GM23338 (cell line): ENCODE measurements at regions not wholly inside any gene's neighbourhood (a gene's known extent, or its start where the extent isn't known, plus 50 kb on each side); places are given as distances from the start of the nearest gene placed in this dataset.

ENCODE experiments used
- ATAC-seq: fragments of 200-7000 bp; cut with Tn5 transposase; 3 replicates; pipeline ENCODE4 v1.9.1; 2020
- DNase-seq: peaks from one replicate; pipeline ENCODE4 v3.0.0-alpha.2; 2015; ENCODE audit warnings: low spot score
- H2AFZ ChIP-seq: fragments of 200-600 bp; sonication (generic); 2 replicates; pipeline ENCODE4 v1.8.0; 2016; ENCODE audit warnings: antibody characterized with exemption, mild to moderate bottlenecking, moderate library complexity
- H3F3A ChIP-seq: fragments of 200-600 bp; sonication (generic); replicated peaks from 2 replicates; pipeline ENCODE4 v1.8.0; 2017; ENCODE audit warnings: antibody characterized with exemption, mixed run types, low read depth
- H3K27ac ChIP-seq: fragments of 200-600 bp; sonication (generic); 2 replicates; pipeline ENCODE4 v1.6.1; 2016; ENCODE audit warnings: low read depth
- H3K27me3 ChIP-seq: fragments of 200-600 bp; sonication (generic); 2 replicates; pipeline ENCODE4 v1.8.0; 2016; ENCODE audit warnings: mild to moderate bottlenecking, mixed run types, moderate library complexity; ENCODE audit not compliant: insufficient read depth
- H3K36me3 ChIP-seq: fragments of 200-600 bp; sonication (generic); 2 replicates; pipeline ENCODE4 v1.8.0; 2016; ENCODE audit warnings: mild to moderate bottlenecking; ENCODE audit not compliant: insufficient read depth
- H3K4me1 ChIP-seq: fragments of 200-600 bp; sonication (generic); 2 replicates; pipeline ENCODE4 v1.8.0; 2016; ENCODE audit warnings: mild to moderate bottlenecking, moderate library complexity; ENCODE audit not compliant: insufficient read depth
- H3K4me2 ChIP-seq: fragments of 200-600 bp; sonication (generic); 2 replicates; pipeline ENCODE4 v1.7.1; 2017; ENCODE audit warnings: mixed run types
- H3K4me3 ChIP-seq: fragments of 200-600 bp; sonication (generic); 2 replicates; pipeline ENCODE4 v1.6.1; 2016; ENCODE audit warnings: mixed run types
- H3K79me2 ChIP-seq: fragments of 200-600 bp; sonication (generic); replicated peaks from 2 replicates; pipeline ENCODE4 v1.8.0; 2017; ENCODE audit warnings: mild to moderate bottlenecking; ENCODE audit not compliant: insufficient read depth
- H3K9me2 ChIP-seq: fragments of 200-600 bp; sonication (generic); 2 replicates; pipeline ENCODE4 v1.8.0; 2017; ENCODE audit not compliant: insufficient read depth
- H4K20me1 ChIP-seq: fragments of 200-600 bp; sonication (generic); replicated peaks from 2 replicates; pipeline ENCODE4 v1.8.0; 2017; ENCODE audit warnings: mild to moderate bottlenecking; ENCODE audit not compliant: insufficient read depth
- H3K27ac Mint-ChIP-seq: 2 replicates; pipeline ENCODE4 v1.8.0; 2020; ENCODE audit warnings: inconsistent platforms, mild to moderate bottlenecking, moderate library complexity, mixed read lengths
- H3K27me3 Mint-ChIP-seq: 3 replicates; pipeline ENCODE4 v1.8.0; 2022; ENCODE audit warnings: low read depth, mild to moderate bottlenecking, moderate library complexity, mixed read lengths, inconsistent platforms; ENCODE audit not compliant: insufficient read depth, poor library complexity
- H3K36me3 Mint-ChIP-seq: 3 replicates; pipeline ENCODE4 v1.8.0; 2021; ENCODE audit warnings: low read depth, mild to moderate bottlenecking, inconsistent platforms, moderate library complexity, mixed read lengths
- H3K4me1 Mint-ChIP-seq: 3 replicates; pipeline ENCODE4 v1.8.0; 2020; ENCODE audit warnings: mild to moderate bottlenecking, inconsistent platforms, mixed read lengths
- H3K4me3 Mint-ChIP-seq: 3 replicates; pipeline ENCODE4 v1.8.0; 2021; ENCODE audit warnings: moderate library complexity, mild to moderate bottlenecking, inconsistent platforms, mixed read lengths
- H3K9me3 Mint-ChIP-seq: 3 replicates; pipeline ENCODE4 v1.8.0; 2020; ENCODE audit warnings: moderate library complexity, mild to moderate bottlenecking, inconsistent platforms, mixed read lengths
- CREB1 ChIP-seq: fragments of 250-450 bp; sonication (Bioruptor Pico); IDR thresholded peaks from 2 replicates; pipeline ENCODE4 v1.5.0; 2020; ENCODE audit warnings: low read depth, mild to moderate bottlenecking, moderate library complexity
- CTCF ChIP-seq, 2 experiments: fragments of 200-600 bp in 1 of 2; sonication (generic) in 1 of 2; conservative IDR thresholded peaks; 2 replicates each; pipeline versions ENCODE4 v1.5.1 to v1.6.1; 2016 to 2017; ENCODE audit warnings: antibody characterized with exemption in 2 of 2, low read depth in 2 of 2, mild to moderate bottlenecking in 2 of 2, moderate library complexity in 1 of 2
- ETS1 ChIP-seq: IDR thresholded peaks from 2 replicates; pipeline ENCODE4 v1.6.1; 2016; ENCODE audit warnings: antibody characterized with exemption
- EZH2 ChIP-seq: fragments of 200-600 bp; sonication (generic); IDR thresholded peaks from one replicate; pipeline ENCODE4 v1.8.0; 2017; ENCODE audit warnings: antibody characterized with exemption, mild to moderate bottlenecking, low read depth; ENCODE audit not compliant: unreplicated experiment
- EZH2phosphoT487 ChIP-seq: fragments of 200-600 bp; sonication (generic); IDR thresholded peaks from one replicate; pipeline ENCODE4 v1.8.1; 2018; ENCODE audit warnings: antibody characterized with exemption; ENCODE audit not compliant: unreplicated experiment
- JUNB ChIP-seq: IDR thresholded peaks from one replicate; pipeline ENCODE4 v1.6.1; 2016; ENCODE audit warnings: antibody characterized with exemption; ENCODE audit not compliant: unreplicated experiment
- NANOG ChIP-seq: IDR thresholded peaks from 2 replicates; pipeline ENCODE4 v1.6.1; 2016; ENCODE audit warnings: antibody characterized with exemption, borderline replicate concordance
- POLR2AphosphoS5 ChIP-seq: IDR thresholded peaks from 2 replicates; pipeline ENCODE4 v1.6.1; 2016; ENCODE audit warnings: antibody characterized with exemption, low read depth
- REST ChIP-seq: IDR thresholded peaks from one replicate; pipeline ENCODE4 v1.6.1; 2018; ENCODE audit warnings: antibody characterized with exemption; ENCODE audit not compliant: unreplicated experiment
- STAT1 ChIP-seq: IDR thresholded peaks from one replicate; pipeline ENCODE4 v1.6.1; 2016; ENCODE audit warnings: antibody characterized with exemption; ENCODE audit not compliant: unreplicated experiment
- ZNF114 ChIP-seq: fragments of 250-450 bp; sonication (Bioruptor Pico); IDR thresholded peaks from 2 replicates; pipeline ENCODE4 v1.5.0; 2020; ENCODE audit warnings: mild to moderate bottlenecking, moderate library complexity
- ZNF331 ChIP-seq: fragments of 250-450 bp; sonication (Bioruptor Pico); IDR thresholded peaks from 2 replicates; pipeline ENCODE4 v1.5.0; 2020; ENCODE audit warnings: low read depth, mild to moderate bottlenecking, moderate library complexity
- ZNF462 ChIP-seq: fragments of 250-450 bp; sonication (Bioruptor Pico); IDR thresholded peaks from 2 replicates; pipeline ENCODE4 v1.5.0; 2020; ENCODE audit warnings: mild to moderate bottlenecking, moderate library complexity

- Histone ChIP-seq H3K27ac (no peak overlapping the region), H4K20me1 (no peaks in the 10 kb centered on the region), H3K4me1 (no peaks in the 10 kb centered on the region), H3F3A (no peaks in the 10 kb centered on the region), H2AFZ (no peak overlapping the region), H3K4me2 (no peak overlapping the region), H3K9me2 (peaks cover 7% of the 10 kb centered on the region; the same call in 1 of the 2 replicates), H3K36me3 (no peaks in the 10 kb centered on the region), H3K4me3 (no peak overlapping the region), H3K79me2 (no peaks in the 10 kb centered on the region), H3K27me3 (no peaks in the 10 kb centered on the region)
- H3K27me3 Mint-ChIP-seq: peaks cover 2% of the 10 kb centered on the region
- TF ChIP-seq POLR2AphosphoS5: no peak
- no peak for TF ChIP-seq CREB1
- no peak for TF ChIP-seq EZH2
- no peak for TF ChIP-seq EZH2phosphoT487
- TF ChIP-seq STAT1: no peak
- TF ChIP-seq ETS1: no peak
- TF ChIP-seq CTCF (conservative IDR thresholded peaks at IDR 0.05; ENCODE audit: low read depth in 2 of 2): no peak
- TF ChIP-seq NANOG: no peak
- TF ChIP-seq JUNB: no peak
- no peak for TF ChIP-seq ZNF114
- TF ChIP-seq REST: no peak
- TF ChIP-seq ZNF462 (CRISPR knock-in tag): no peak
- no peak for TF ChIP-seq ZNF331 (CRISPR knock-in tag)
- H3K36me3 Mint-ChIP-seq: no peaks in the 10 kb centered on the region
- H3K9me3 Mint-ChIP-seq: no peaks in the 10 kb centered on the region
- no peak overlapping the region for H3K27ac Mint-ChIP-seq
- H3K4me3 Mint-ChIP-seq: no peak overlapping the region
- no peak for ATAC-seq
- DNase-seq: no peak
- H3K4me1 Mint-ChIP-seq: peaks cover 4% of the 10 kb centered on the region
Measured at GRCh38 chr3:25895031-25895430, 105.1 kb downstream of the OXSM start.
